SK-N-SH treated with all-trans-retinoic acid at 6 μM for 48 hours (cell line): ENCODE measurements at regions not wholly inside any gene's neighbourhood (a gene's known extent, or its start where the extent isn't known, plus 50 kb on each side); places are given as distances from the start of the nearest gene placed in this dataset.

ENCODE experiments used
- CREB5 ChIP-seq: fragments of 250-450 bp; sonication (Bioruptor Pico); IDR thresholded peaks from 2 replicates; pipeline ENCODE4 v1.5.1; 2020; ENCODE audit warnings: low read depth, mild to moderate bottlenecking, moderate library complexity
- GLIS3 ChIP-seq: fragments of 250-450 bp; sonication (Bioruptor Pico); IDR thresholded peaks from 2 replicates; pipeline ENCODE4 v1.5.0; 2020; ENCODE audit warnings: mild to moderate bottlenecking, moderate library complexity
- OSR1 ChIP-seq: fragments of 250-450 bp; sonication (Bioruptor Pico); IDR thresholded peaks from 2 replicates; pipeline ENCODE4 v1.8.0; 2022; ENCODE audit warnings: moderate library complexity, mild to moderate bottlenecking, inconsistent platforms
- RARB ChIP-seq: fragments of 250-450 bp; sonication (Bioruptor Pico); IDR thresholded peaks from 2 replicates; pipeline ENCODE4 v1.8.0; 2021; ENCODE audit warnings: mild to moderate bottlenecking, moderate library complexity
- TOX ChIP-seq: fragments of 250-450 bp; sonication (Bioruptor Pico); IDR thresholded peaks from 2 replicates; pipeline ENCODE4 v1.8.0; 2021; ENCODE audit warnings: mild to moderate bottlenecking, moderate library complexity, borderline replicate concordance
- TSHZ2 ChIP-seq: fragments of 250-450 bp; sonication (Bioruptor Pico); IDR thresholded peaks from 2 replicates; pipeline ENCODE4 v1.5.0; 2020; ENCODE audit warnings: mild to moderate bottlenecking, moderate library complexity
- ZFP3 ChIP-seq: fragments of 250-450 bp; sonication (Bioruptor Pico); IDR thresholded peaks from 2 replicates; pipeline ENCODE4 v1.5.0; 2020; ENCODE audit warnings: mild to moderate bottlenecking, moderate library complexity
- ZFP30 ChIP-seq: fragments of 450-650 bp; formaldehyde crosslinking; IDR thresholded peaks from 2 replicates; pipeline ENCODE4 v1.5.0; 2022; ENCODE audit warnings: mild to moderate bottlenecking, moderate library complexity

GRCh38 chr1:55505326-55505725 lies 290.2 kb upstream of the USP24 start:
- TF ChIP-seq ZFP30 (CRISPR knock-in tag), result no peak
- no peak for TF ChIP-seq CREB5 (CRISPR knock-in tag)
- TF ChIP-seq RARB (CRISPR knock-in tag), result no peak
- TF ChIP-seq TOX, result no peak
- no peak for TF ChIP-seq GLIS3
- TF ChIP-seq ZFP3 (CRISPR knock-in tag), result no peak
- no peak for TF ChIP-seq TSHZ2 (CRISPR knock-in tag)
- TF ChIP-seq OSR1 (CRISPR knock-in tag), result no peak
